ENCODE measurements at regions not wholly inside any gene's neighbourhood (a gene's known extent, or its start where the extent isn't known, plus 50 kb on each side); places are given as distances from the start of the nearest gene placed in this dataset.

DNA sequence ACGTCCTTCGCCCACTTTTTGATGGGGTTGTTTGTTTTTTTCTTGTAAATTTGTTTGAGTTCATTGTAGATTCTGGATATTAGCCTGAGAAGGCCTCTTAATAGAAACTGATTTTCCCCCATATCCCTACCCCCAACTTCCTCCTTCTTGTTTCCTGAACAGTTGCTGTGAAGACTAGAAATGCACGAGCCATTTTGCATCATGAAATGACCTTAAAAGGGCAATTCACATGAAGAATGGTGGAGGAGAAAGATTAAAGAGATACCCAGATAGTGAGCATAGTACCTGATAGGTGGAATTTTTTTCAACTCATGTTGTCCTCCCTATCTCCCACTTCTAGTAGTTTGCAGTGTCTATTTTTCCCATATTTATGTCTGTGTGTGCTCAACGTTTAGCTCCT, 55.2 kb upstream of the KCNH8 start:
- no peak for DNase-seq (ENCODE audit: extremely low read depth in 1 of 2, low read depth in 1 of 2)

DNA sequence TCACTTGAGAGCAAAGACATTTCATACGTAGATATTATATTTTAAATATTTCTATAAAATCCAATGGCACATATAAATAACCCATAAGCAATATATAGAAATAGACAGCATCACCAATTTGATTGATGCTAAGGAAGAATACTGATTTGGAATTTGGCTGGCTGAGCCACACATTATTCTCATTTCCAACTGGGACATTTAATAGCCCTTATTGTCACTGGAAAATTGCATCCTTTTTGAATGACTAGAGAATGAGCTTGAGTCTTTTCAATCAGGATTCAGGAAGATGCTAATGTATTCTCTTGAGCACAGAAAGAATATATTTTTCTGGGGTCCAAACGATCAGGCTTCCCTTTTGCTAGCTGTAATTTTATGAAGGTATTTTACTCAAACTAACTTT, 70.9 kb upstream of the KCNH8 start:
- no peak for DNase-seq (ENCODE audit: extremely low read depth in 1 of 2, low read depth in 1 of 2)

DNA sequence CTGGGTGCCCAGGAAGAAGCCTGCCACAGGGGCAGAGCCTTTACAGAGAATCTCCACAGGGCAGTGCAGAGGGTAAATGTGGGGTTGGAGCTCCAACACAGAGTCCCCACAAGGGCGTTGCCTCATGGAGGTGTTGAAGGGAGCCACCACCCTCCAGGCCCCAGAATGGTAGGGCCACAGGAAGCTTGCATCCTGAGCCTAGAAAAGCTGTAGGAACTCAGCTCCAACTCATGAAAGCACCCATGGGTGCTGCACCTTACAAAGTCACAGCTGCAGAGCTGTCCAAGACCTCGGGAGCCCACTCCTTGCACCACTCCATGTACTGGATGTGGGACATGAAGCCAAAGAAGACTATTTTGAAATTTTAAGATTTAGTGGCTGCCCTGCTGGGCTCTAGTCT, 73.3 kb upstream of the KCNH8 start:
- no peak for DNase-seq (ENCODE audit: extremely low read depth in 1 of 2, low read depth in 1 of 2)

- no peak for DNase-seq (ENCODE audit: extremely low read depth in 1 of 2, low read depth in 1 of 2)
These were observed 73.9 kb upstream of the KCNH8 start for GRCh38 chr3:19074257-19074900.

DNA sequence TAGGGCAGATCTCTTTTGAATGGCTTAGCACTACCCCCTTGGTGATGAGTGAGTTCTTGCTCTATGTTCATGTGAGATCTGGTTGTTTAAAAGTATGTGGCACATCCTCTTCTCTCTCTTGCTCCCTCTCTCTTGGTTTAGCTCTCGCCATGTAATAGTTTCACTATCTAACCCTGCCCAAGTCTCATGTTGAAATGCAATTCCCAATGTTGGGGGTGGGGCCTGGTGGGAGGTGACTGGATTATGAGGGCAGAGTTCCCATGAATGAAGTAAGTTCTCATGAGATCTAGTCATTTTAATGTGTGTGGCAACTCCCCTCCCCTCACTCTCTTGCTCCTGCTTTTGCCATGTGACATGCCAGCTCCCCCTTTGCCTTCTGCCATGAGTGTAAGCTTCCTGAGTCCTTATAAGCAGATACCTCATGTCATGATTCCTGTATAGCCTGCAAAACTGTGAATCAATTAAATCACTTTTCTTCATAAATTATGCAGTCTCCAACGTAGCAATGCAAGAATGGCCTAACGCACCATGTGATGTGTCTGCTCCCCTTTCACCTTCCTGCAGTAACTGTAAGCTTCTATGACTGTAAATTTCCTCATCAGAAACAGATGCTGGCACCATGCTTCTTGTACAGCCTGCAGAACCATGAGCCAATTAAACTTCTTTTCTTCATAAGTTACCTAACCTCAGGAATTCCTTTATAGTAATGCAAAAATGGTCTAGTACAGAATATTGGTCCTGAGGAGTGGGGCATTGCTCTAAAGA, 74.8 kb upstream of the KCNH8 start:
- DNase-seq (ENCODE audit: extremely low read depth in 1 of 2, low read depth in 1 of 2): no peak

DNA sequence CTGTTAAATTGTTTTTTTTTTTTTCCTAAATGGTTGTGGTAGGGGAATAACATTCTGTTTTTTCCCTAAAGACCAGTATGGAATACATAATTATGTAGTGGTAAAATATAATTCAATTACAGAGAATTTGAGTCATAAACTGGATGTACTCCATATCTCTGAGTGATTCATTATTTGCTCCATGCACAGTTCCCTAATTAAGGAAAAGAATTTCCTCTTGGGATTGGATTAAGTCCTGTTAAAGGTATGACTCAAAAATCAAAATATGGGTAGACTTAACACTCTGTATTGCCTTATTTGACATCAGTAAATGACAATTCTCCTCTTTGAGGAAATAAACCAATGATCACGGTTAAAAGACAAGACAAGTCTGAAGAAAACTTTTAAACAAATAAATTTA, 78.0 kb upstream of the KCNH8 start:
- DNase-seq (ENCODE audit: extremely low read depth in 1 of 2, low read depth in 1 of 2): no peak

DNA sequence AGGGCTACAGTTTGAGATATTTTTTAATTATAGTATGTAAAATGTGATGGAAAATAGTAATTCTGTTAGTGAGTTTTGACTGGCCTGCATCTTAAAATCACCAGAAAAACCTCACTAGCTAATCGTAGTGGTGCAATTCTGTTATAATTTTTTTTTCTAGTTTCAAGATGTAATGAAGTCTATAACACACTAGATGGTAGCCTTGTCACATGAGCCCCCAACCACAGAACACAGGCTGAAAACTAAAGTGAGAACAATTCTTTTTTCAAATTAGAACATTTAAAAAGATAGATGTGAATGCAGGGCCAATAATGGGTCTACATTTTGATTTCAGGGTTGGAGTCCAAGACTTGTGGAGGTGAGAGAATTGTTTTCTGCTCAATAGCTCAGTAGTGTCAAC, 83.3 kb upstream of the KCNH8 start:
- no peak for DNase-seq (ENCODE audit: extremely low read depth in 1 of 2, low read depth in 1 of 2)

- DNase-seq (ENCODE audit: extremely low read depth in 1 of 2, low read depth in 1 of 2): no peak
These were observed 84.4 kb upstream of the KCNH8 start for GRCh38 chr3:19063936-19064335.

- DNase-seq (ENCODE audit: extremely low read depth in 1 of 2, low read depth in 1 of 2): no peak
These were observed 87.9 kb upstream of the KCNH8 start for GRCh38 chr3:19060404-19060803.

DNA sequence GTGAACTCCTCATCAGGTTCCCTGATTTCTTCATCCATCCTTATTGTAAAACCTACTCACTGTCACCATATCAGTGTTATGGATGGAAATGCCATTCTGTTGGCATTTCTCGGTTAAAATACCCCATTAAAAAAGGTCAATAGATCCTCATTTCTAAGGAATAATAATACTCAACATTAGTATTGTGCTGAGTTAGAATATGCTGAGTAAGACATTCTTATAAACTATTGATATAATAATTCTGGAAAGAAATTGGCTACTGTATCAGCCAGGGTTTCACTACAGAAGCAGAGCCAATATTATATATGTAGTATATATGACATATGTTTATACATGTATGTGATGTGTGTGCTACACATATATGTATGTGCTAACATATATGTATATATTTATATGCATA, 95.4 kb upstream of the KCNH8 start:
- DNase-seq (ENCODE audit: extremely low read depth in 1 of 2, low read depth in 1 of 2): no peak

GRCh38 chr3:19046440-19046839, 101.9 kb upstream of the KCNH8 start:
- no peak for DNase-seq (ENCODE audit: extremely low read depth in 1 of 2, low read depth in 1 of 2)

- no peak for DNase-seq (ENCODE audit: extremely low read depth in 1 of 2, low read depth in 1 of 2)
These were observed 117.8 kb upstream of the KCNH8 start for GRCh38 chr3:19030522-19030839.

DNA sequence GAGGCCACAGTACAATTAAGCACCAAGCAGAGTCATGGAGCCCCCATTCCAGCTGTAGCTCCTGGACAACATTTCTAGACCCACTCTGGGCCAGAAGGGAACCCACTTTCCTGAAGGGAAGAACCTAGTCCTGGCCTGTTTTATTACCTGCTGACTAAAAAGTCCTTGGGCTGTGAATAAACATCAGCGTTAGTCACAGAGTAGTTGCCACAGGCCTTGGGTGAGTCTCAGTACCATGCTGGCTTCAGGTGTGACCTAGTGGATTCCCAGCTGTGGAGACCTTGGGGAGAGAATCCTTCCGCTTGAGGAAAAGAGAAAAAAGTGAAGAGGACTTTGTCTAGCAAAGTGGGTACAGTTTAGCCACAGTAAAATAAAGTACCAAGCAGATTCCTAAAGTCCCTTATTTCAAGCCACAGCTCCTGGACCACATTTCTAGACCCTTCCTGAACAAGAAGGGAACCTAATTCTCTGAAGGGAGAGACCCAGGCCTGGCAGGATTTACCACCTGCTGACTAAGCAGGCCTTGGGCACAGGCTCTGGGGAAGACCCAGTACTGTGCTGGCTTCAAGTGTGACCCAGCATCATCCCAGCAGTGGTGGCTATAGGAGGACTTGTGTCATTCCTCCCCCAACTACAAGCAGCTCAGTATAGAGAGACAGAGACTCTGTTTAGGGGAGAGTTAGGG, 118.3 kb upstream of the KCNH8 start:
- DNase-seq (ENCODE audit: extremely low read depth in 1 of 2, low read depth in 1 of 2): no peak

- DNase-seq (ENCODE audit: extremely low read depth in 1 of 2, low read depth in 1 of 2): no peak
These were observed 122.9 kb upstream of the KCNH8 start for GRCh38 chr3:19025441-19025840.

GRCh38 chr3:19022546-19022945, 125.8 kb upstream of the KCNH8 start:
- no peak for DNase-seq (ENCODE audit: extremely low read depth in 1 of 2, low read depth in 1 of 2)

GRCh38 chr3:19016851-19017250, 131.5 kb upstream of the KCNH8 start:
- DNase-seq (ENCODE audit: extremely low read depth in 1 of 2, low read depth in 1 of 2): no peak

GRCh38 chr3:19013879-19014278, 134.4 kb upstream of the KCNH8 start:
- DNase-seq (ENCODE audit: extremely low read depth in 1 of 2, low read depth in 1 of 2): no peak

DNA sequence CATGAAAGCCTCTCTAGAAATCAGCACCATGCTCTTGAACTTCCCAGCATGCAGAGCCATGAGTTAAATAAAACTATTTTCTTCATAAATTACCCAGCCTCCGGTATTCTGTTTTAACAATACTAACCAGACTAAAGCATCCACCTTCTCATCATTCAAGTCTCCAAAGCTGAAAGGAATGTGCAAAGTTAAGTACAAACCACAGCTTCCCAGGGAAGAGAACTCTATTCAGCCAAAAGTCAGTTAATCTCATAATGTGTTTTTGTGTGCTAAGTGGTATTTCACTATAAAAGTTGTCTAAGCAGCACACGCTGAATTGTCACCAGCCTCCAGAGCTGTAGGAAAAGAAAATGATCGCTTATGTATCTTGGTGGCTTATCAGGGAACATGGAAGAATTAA, 135.5 kb upstream of the KCNH8 start:
- DNase-seq (ENCODE audit: extremely low read depth in 1 of 2, low read depth in 1 of 2): no peak

DNA sequence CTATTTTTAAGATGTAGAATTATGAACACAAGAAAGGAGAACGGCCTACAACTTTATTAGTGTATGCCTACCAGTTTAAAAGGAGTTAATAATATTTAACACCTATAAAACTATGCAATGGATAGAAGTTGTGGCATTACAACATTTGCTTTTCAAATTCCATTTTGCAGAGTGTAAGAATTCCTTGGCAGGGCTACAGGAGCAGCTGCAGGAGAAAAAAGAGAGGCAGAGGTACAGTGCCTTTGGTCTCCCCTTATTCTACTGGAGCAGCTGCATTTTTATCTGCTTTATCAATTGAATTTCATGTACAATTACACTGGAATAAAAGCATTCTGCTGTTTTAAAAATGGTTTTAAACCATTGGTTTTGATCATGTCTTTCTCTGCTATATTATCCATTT, 145.7 kb upstream of the KCNH8 start:
- no peak for DNase-seq (ENCODE audit: extremely low read depth in 1 of 2, low read depth in 1 of 2)

- no peak for DNase-seq (ENCODE audit: extremely low read depth in 1 of 2, low read depth in 1 of 2)
These were observed 150.2 kb upstream of the KCNH8 start for GRCh38 chr3:18998069-18998468.

DNA sequence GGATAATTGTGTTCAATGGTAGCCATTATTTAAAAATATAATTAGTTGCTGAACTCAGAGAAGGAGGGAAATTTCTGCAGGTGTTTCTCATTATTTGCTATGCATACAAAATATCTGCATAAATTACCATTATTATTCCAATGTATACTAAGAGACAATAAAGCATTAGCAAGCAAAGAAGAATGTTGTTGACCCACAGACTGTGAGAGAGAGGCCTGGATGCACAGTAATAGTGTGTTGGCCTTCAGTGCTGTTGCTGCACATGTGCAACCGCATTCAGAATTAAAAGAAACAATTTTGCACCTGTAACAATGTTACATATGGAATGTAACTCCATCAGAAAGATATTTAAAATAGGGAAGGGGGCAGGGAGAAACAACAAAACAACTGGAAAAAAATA, 155.6 kb upstream of the KCNH8 start:
- DNase-seq (ENCODE audit: extremely low read depth in 1 of 2, low read depth in 1 of 2): no peak

- DNase-seq (ENCODE audit: extremely low read depth in 1 of 2, low read depth in 1 of 2): no peak
These were observed 159.0 kb upstream of the KCNH8 start for GRCh38 chr3:18989237-18989795.

All from activated CD8-positive, alpha-beta memory T cell treated with anti-CD3 and anti-CD28 coated beads for 1 hour (primary cell).